ENCODE measurements at regions not wholly inside any gene's neighbourhood (a gene's known extent, or its start where the extent isn't known, plus 50 kb on each side); places are given as distances from the start of the nearest gene placed in this dataset.
"Not testable (repeated sequence)": the region's sequence is repeated elsewhere in the genome, so short reads cannot be mapped to it uniquely, and the experiment has no call there.

GRCh38 chr14:92248696-92249095 lies 74.3 kb upstream of the SLC24A4 start:
- Histone ChIP-seq H3K27me3 (ENCODE audit: control insufficient read depth, insufficient read depth, low read length) (peaks cover 15% of the 10 kb centered on the region), H3K9me3 (replicated peaks; ENCODE audit: control insufficient read depth, low read depth, low read length) (peaks cover 12% of the 10 kb centered on the region), H3K36me3 (ENCODE audit: control insufficient read depth, insufficient read depth, low read length) (no peaks in the 10 kb centered on the region), H3K4me1 (ENCODE audit: control insufficient read depth, insufficient read depth, low read length) (no peaks in the 10 kb centered on the region), H3K4me3 (ENCODE audit: low read length) (no peak overlapping the region), H3K27ac (ENCODE audit: low read length) (no peak overlapping the region)
- peak; percentile 86 for DNase-seq
- WGBS (ENCODE audit: insufficient coverage): no CpG with 5 or more reads among the region's 3 CpGs

GRCh38 chr14:92250366-92250765 lies 72.6 kb upstream of the SLC24A4 start:
- H3K4me3 ChIP-seq (ENCODE audit: low read length); H3K36me3 ChIP-seq (ENCODE audit: control insufficient read depth, insufficient read depth, low read length); H3K4me1 ChIP-seq (ENCODE audit: control insufficient read depth, insufficient read depth, low read length); DNase-seq; H3K9me3 ChIP-seq (replicated peaks; ENCODE audit: control insufficient read depth, low read depth, low read length); H3K27ac ChIP-seq (ENCODE audit: low read length): not testable (repeated sequence)
- H3K27me3 ChIP-seq (ENCODE audit: control insufficient read depth, insufficient read depth, low read length): peaks cover 27% of the 10 kb centered on the region
- 67% methylated on average over 3 of the region's 8 CpGs for WGBS (ENCODE audit: insufficient coverage)

DNA sequence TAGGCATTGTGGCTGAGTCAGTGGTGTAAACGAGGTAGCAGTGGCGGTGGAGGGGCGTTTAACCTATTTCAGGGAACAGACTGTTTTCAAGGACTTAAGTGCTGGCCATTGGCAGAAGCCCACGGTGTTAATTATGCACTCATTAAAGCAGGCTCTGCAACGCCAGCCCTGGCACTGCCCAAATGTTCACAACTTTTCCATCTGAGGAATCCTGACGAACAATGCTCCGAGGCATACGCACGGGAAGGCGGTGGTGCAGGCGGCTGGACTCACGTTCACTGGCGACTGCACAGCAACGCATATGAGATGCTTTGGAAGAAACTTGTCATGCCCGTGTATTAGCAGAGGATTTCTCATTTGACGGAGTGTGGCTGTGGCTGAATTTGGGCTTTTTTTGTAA lies 70.6 kb upstream of the SLC24A4 start:
- Histone ChIP-seq H3K36me3 (ENCODE audit: control insufficient read depth, insufficient read depth, low read length) (no peaks in the 10 kb centered on the region), H3K27ac (ENCODE audit: low read length) (no peak overlapping the region), H3K27me3 (ENCODE audit: control insufficient read depth, insufficient read depth, low read length) (peaks cover 34% of the 10 kb centered on the region), H3K4me3 (ENCODE audit: low read length) (no peak overlapping the region), H3K4me1 (ENCODE audit: control insufficient read depth, insufficient read depth, low read length) (peaks cover 13% of the 10 kb centered on the region), H3K9me3 (replicated peaks; ENCODE audit: control insufficient read depth, low read depth, low read length) (no peaks in the 10 kb centered on the region)
- peak; percentile 53 for DNase-seq
- 67% methylated on average over 15 of the region's 16 CpGs for WGBS (ENCODE audit: insufficient coverage)

DNA sequence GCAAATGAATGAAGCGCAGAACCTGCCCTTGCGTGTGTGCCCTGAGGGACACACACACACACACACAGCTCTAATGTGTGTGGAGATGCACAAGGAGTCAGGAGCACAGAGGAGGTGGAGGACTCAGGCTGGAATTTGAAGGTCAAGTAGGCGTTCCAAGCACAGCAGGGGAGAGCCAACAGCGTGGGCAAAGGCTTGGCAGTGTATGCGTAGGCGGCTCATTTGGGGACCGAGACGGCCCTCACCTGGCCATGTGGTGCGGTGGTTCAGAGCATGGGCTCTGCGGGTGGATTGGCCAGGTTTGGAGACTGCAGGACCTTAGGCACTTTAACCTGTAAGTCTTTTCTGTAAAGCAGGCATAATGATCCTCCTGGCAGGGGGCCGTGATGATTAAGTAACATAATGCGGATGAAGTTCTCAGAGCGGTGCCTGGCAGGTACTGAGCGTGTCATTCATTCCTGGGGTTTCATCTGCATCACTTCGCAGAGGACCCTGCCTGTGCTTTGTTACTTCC lies 69.5 kb upstream of the SLC24A4 start:
- WGBS (ENCODE audit: insufficient coverage): 55% methylated on average over 11 of the region's 15 CpGs
- DNase-seq: no peak
- peaks cover 30% of the 10 kb centered on the region for H3K27me3 ChIP-seq (ENCODE audit: control insufficient read depth, insufficient read depth, low read length)
- no peaks in the 10 kb centered on the region for H3K36me3 ChIP-seq (ENCODE audit: control insufficient read depth, insufficient read depth, low read length)
- peaks cover 13% of the 10 kb centered on the region for H3K4me1 ChIP-seq (ENCODE audit: control insufficient read depth, insufficient read depth, low read length)
- no peak overlapping the region for H3K4me3 ChIP-seq (ENCODE audit: low read length)
- no peak overlapping the region for H3K27ac ChIP-seq (ENCODE audit: low read length)
- no peaks in the 10 kb centered on the region for H3K9me3 ChIP-seq (replicated peaks; ENCODE audit: control insufficient read depth, low read depth, low read length)

- H3K27ac ChIP-seq (ENCODE audit: low read length): no peak overlapping the region
- peaks cover 13% of the 10 kb centered on the region for H3K4me1 ChIP-seq (ENCODE audit: control insufficient read depth, insufficient read depth, low read length)
- no peaks in the 10 kb centered on the region for H3K9me3 ChIP-seq (replicated peaks; ENCODE audit: control insufficient read depth, low read depth, low read length)
- DNase-seq: peak; percentile 93
- no peaks in the 10 kb centered on the region for H3K36me3 ChIP-seq (ENCODE audit: control insufficient read depth, insufficient read depth, low read length)
- 5% methylated on average over 16 of the region's 18 CpGs for WGBS (ENCODE audit: insufficient coverage)
- peaks cover 30% of the 10 kb centered on the region for H3K27me3 ChIP-seq (ENCODE audit: control insufficient read depth, insufficient read depth, low read length)
- H3K4me3 ChIP-seq (ENCODE audit: low read length): peak overlapping the region; percentile 24
These were observed 68.2 kb upstream of the SLC24A4 start for GRCh38 chr14:92254786-92255185.

DNA sequence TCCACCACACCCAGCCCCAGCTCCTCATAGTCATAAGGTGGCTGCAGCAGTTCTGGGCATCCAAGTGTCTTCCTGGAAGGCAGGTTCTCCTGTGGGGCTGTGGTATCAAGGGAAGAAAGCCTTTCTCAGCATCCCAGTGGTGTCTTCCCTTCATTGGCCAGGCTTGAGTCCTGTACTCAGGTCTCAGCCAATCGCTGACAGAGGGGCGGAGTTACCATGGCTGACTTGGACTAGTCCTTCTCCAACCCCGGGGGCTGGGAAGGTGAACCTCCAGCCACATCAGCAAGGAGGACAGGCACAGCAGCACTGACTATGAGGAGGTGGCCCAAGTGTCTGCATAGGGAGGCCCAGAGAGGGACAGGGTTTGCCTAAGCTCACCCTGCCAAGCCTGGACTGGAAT lies 64.0 kb upstream of the SLC24A4 start:
- peaks cover 15% of the 10 kb centered on the region for H3K4me1 ChIP-seq (ENCODE audit: control insufficient read depth, insufficient read depth, low read length)
- DNase-seq: no peak
- no peaks in the 10 kb centered on the region for H3K36me3 ChIP-seq (ENCODE audit: control insufficient read depth, insufficient read depth, low read length)
- H3K9me3 ChIP-seq (replicated peaks; ENCODE audit: control insufficient read depth, low read depth, low read length): no peaks in the 10 kb centered on the region
- peaks cover 18% of the 10 kb centered on the region for H3K27me3 ChIP-seq (ENCODE audit: control insufficient read depth, insufficient read depth, low read length)
- H3K4me3 ChIP-seq (ENCODE audit: low read length): no peak overlapping the region
- WGBS (ENCODE audit: insufficient coverage): 63% methylated on average over 3 of the region's 3 CpGs
- H3K27ac ChIP-seq (ENCODE audit: low read length): no peak overlapping the region

DNA sequence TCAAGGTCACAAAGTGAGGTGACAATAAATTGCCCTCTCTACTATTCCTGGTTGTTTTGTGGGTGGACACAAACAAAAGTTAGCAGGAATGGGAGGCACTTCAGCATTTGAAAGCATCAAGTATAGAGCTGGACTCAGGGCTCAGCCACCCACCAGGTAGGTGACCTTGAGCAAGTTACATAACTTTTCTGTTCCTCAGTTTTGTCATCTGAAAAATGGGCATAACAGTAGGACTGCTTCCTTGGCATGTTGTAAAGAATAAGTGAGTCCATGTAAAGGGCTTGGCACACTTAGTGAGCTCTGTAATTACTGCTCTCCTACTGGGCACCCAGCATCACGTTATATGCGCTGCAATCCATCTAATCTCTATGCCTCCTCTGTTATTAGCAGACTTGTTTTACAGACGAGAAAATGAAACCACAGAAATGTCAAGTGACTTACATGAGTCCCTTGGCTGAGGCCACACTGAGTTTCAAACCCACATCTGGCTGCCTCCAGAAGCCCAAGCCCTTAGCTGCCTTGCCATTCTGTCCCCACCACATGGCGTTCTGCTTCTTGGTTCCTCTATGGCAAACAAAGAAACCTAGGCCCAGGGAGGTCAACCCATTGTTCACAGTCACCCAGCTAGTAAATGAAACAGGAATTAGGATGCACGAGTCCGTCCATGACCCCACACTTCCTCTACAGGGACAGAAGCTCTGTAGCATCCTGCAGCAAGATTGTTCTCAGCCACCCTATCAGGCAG lies 63.2 kb upstream of the SLC24A4 start:
- Histone ChIP-seq H3K27ac (ENCODE audit: low read length) (no peak overlapping the region), H3K4me1 (ENCODE audit: control insufficient read depth, insufficient read depth, low read length) (peaks cover 10% of the 10 kb centered on the region), H3K36me3 (ENCODE audit: control insufficient read depth, insufficient read depth, low read length) (no peaks in the 10 kb centered on the region), H3K4me3 (ENCODE audit: low read length) (no peak overlapping the region), H3K9me3 (replicated peaks; ENCODE audit: control insufficient read depth, low read depth, low read length) (no peaks in the 10 kb centered on the region), H3K27me3 (ENCODE audit: control insufficient read depth, insufficient read depth, low read length) (peaks cover 15% of the 10 kb centered on the region)
- WGBS (ENCODE audit: insufficient coverage): 80% methylated on average over 6 of the region's 6 CpGs
- DNase-seq: peak; percentile 26

GRCh38 chr14:92263681-92264080 lies 59.3 kb upstream of the SLC24A4 start:
- peaks cover 3% of the 10 kb centered on the region for H3K27me3 ChIP-seq (ENCODE audit: control insufficient read depth, insufficient read depth, low read length)
- no peaks in the 10 kb centered on the region for H3K9me3 ChIP-seq (replicated peaks; ENCODE audit: control insufficient read depth, low read depth, low read length)
- no peaks in the 10 kb centered on the region for H3K36me3 ChIP-seq (ENCODE audit: control insufficient read depth, insufficient read depth, low read length)
- no peak overlapping the region for H3K27ac ChIP-seq (ENCODE audit: low read length)
- H3K4me1 ChIP-seq (ENCODE audit: control insufficient read depth, insufficient read depth, low read length): peaks cover 3% of the 10 kb centered on the region
- H3K4me3 ChIP-seq (ENCODE audit: low read length): no peak overlapping the region
- DNase-seq: peak; percentile 25
- WGBS (ENCODE audit: insufficient coverage): 29% methylated on average over 4 of the region's 8 CpGs

GRCh38 chr14:92264195-92264594 lies 58.8 kb upstream of the SLC24A4 start:
- Histone ChIP-seq H3K27ac (ENCODE audit: low read length) (no peak overlapping the region), H3K36me3 (ENCODE audit: control insufficient read depth, insufficient read depth, low read length) (no peaks in the 10 kb centered on the region), H3K4me1 (ENCODE audit: control insufficient read depth, insufficient read depth, low read length) (peaks cover 3% of the 10 kb centered on the region), H3K4me3 (ENCODE audit: low read length) (no peak overlapping the region), H3K27me3 (ENCODE audit: control insufficient read depth, insufficient read depth, low read length) (peaks cover 3% of the 10 kb centered on the region), H3K9me3 (replicated peaks; ENCODE audit: control insufficient read depth, low read depth, low read length) (no peaks in the 10 kb centered on the region)
- no peak for DNase-seq
- WGBS (ENCODE audit: insufficient coverage): 43% methylated on average over 4 of the region's 7 CpGs

GRCh38 chr14:92266216-92266615 lies 56.7 kb upstream of the SLC24A4 start:
- Histone ChIP-seq H3K36me3 (ENCODE audit: control insufficient read depth, insufficient read depth, low read length) (no peaks in the 10 kb centered on the region), H3K4me3 (ENCODE audit: low read length) (no peak overlapping the region), H3K27me3 (ENCODE audit: control insufficient read depth, insufficient read depth, low read length) (peaks cover 3% of the 10 kb centered on the region), H3K4me1 (ENCODE audit: control insufficient read depth, insufficient read depth, low read length) (peaks cover 3% of the 10 kb centered on the region), H3K27ac (ENCODE audit: low read length) (no peak overlapping the region), H3K9me3 (replicated peaks; ENCODE audit: control insufficient read depth, low read depth, low read length) (no peaks in the 10 kb centered on the region)
- 75% methylated on average over 6 of the region's 10 CpGs for WGBS (ENCODE audit: insufficient coverage)
- DNase-seq: no peak

Measured in muscle of leg (tissue), 3 donors.